ENCODE measurements at regions not wholly inside any gene's neighbourhood (a gene's known extent, or its start where the extent isn't known, plus 50 kb on each side); places are given as distances from the start of the nearest gene placed in this dataset.

GRCh38 chr1:199383793-199384192 is 643.7 kb upstream of the NR5A2 start:
- TF ChIP-seq CTCF (tag by site-specific recombination; IDR thresholded peaks at IDR 0.05), result no peak
- TF ChIP-seq ZXDB (tag by site-specific recombination; IDR thresholded peaks at IDR 0.05), result no peak
- no peak for TF ChIP-seq ZNF398 (tag by site-specific recombination; IDR thresholded peaks at IDR 0.05)
- no peak for TF ChIP-seq ZNF394 (tag by site-specific recombination; IDR thresholded peaks at IDR 0.05; ENCODE audit: borderline replicate concordance)
- TF ChIP-seq, protein P1, sequence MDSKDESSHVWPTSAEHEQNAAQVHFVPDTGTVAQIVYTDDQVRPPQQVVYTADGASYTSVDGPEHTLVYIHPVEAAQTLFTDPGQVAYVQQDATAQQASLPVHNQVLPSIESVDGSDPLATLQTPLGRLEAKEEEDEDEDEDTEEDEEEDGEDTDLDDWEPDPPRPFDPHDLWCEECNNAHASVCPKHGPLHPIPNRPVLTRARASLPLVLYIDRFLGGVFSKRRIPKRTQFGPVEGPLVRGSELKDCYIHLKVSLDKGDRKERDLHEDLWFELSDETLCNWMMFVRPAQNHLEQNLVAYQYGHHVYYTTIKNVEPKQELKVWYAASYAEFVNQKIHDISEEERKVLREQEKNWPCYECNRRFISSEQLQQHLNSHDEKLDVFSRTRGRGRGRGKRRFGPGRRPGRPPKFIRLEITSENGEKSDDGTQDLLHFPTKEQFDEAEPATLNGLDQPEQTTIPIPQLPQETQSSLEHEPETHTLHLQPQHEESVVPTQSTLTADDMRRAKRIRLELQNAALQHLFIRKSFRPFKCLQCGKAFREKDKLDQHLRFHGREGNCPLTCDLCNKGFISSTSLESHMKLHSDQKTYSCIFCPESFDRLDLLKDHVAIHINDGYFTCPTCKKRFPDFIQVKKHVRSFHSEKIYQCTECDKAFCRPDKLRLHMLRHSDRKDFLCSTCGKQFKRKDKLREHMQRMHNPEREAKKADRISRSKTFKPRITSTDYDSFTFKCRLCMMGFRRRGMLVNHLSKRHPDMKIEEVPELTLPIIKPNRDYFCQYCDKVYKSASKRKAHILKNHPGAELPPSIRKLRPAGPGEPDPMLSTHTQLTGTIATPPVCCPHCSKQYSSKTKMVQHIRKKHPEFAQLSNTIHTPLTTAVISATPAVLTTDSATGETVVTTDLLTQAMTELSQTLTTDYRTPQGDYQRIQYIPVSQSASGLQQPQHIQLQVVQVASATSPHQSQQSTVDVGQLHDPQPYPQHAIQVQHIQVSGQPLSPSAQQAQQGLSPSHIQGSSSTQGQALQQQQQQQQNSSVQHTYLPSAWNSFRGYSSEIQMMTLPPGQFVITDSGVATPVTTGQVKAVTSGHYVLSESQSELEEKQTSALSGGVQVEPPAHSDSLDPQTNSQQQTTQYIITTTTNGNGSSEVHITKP (tag by site-specific recombination; IDR thresholded peaks at IDR 0.05), result no peak
- no peak for TF ChIP-seq ZNF530 (tag by site-specific recombination; IDR thresholded peaks at IDR 0.05; ENCODE audit: low read depth)
- TF ChIP-seq ZNF23 (tag by site-specific recombination; IDR thresholded peaks at IDR 0.05; ENCODE audit: borderline replicate concordance), result no peak

Data from HEK293 (cell line).